ENCODE measurements at regions not wholly inside any gene's neighbourhood (a gene's known extent, or its start where the extent isn't known, plus 50 kb on each side); places are given as distances from the start of the nearest gene placed in this dataset.
"Not testable (repeated sequence)": the region's sequence is repeated elsewhere in the genome, so short reads cannot be mapped to it uniquely, and the experiment has no call there.

GRCh38 chr4:23106516-23106915 lies 413.8 kb downstream of the GBA3 start:
- Histone ChIP-seq H3K27me3 (ENCODE audit: insufficient read depth, low read length) (no peaks in the 10 kb centered on the region), H3K9ac (ENCODE audit: low read depth, low read length) (no peak overlapping the region), H3K36me3 (ENCODE audit: insufficient read depth, low read depth, low read length) (no peaks in the 10 kb centered on the region), H3K9me3 (ENCODE audit: insufficient read depth, low read depth, low read length) (no peaks in the 10 kb centered on the region), H3K4me1 (ENCODE audit: insufficient read depth, low read length) (no peaks in the 10 kb centered on the region), H3K27ac (ENCODE audit: low read length) (no peak overlapping the region), H3K4me3 (ENCODE audit: low read length) (no peak overlapping the region)

GRCh38 chr4:23105759-23106370 lies 413.1 kb downstream of the GBA3 start:
- H3K4me3 ChIP-seq (ENCODE audit: low read length), result no peak overlapping the region
- no peaks in the 10 kb centered on the region for H3K36me3 ChIP-seq (ENCODE audit: insufficient read depth, low read depth, low read length)
- H3K4me1 ChIP-seq (ENCODE audit: insufficient read depth, low read length), result no peaks in the 10 kb centered on the region
- no peaks in the 10 kb centered on the region for H3K27me3 ChIP-seq (ENCODE audit: insufficient read depth, low read length)
- no peaks in the 10 kb centered on the region for H3K9me3 ChIP-seq (ENCODE audit: insufficient read depth, low read depth, low read length)
- H3K9ac ChIP-seq (ENCODE audit: low read depth, low read length), result no peak overlapping the region
- H3K27ac ChIP-seq (ENCODE audit: low read length), result no peak overlapping the region

- no peak overlapping the region for H3K9ac ChIP-seq (ENCODE audit: low read depth, low read length)
- no peaks in the 10 kb centered on the region for H3K27me3 ChIP-seq (ENCODE audit: insufficient read depth, low read length)
- H3K4me1 ChIP-seq (ENCODE audit: insufficient read depth, low read length), result no peaks in the 10 kb centered on the region
- no peak overlapping the region for H3K4me3 ChIP-seq (ENCODE audit: low read length)
- peaks cover 14% of the 10 kb centered on the region for H3K9me3 ChIP-seq (ENCODE audit: insufficient read depth, low read depth, low read length)
- H3K36me3 ChIP-seq (ENCODE audit: insufficient read depth, low read depth, low read length), result no peaks in the 10 kb centered on the region
- no peak overlapping the region for H3K27ac ChIP-seq (ENCODE audit: low read length)
Observed at GRCh38 chr4:23097251-23097650, 404.5 kb downstream of the GBA3 start.

- Histone ChIP-seq H3K9ac (ENCODE audit: low read depth, low read length) (no peak overlapping the region), H3K27me3 (ENCODE audit: insufficient read depth, low read length) (no peaks in the 10 kb centered on the region), H3K9me3 (ENCODE audit: insufficient read depth, low read depth, low read length) (peaks cover 14% of the 10 kb centered on the region), H3K36me3 (ENCODE audit: insufficient read depth, low read depth, low read length) (no peaks in the 10 kb centered on the region), H3K27ac (ENCODE audit: low read length) (no peak overlapping the region), H3K4me3 (ENCODE audit: low read length) (no peak overlapping the region), H3K4me1 (ENCODE audit: insufficient read depth, low read length) (no peaks in the 10 kb centered on the region)
Observed at GRCh38 chr4:23091711-23092110, 399.0 kb downstream of the GBA3 start.

GRCh38 chr4:23085249-23085568 lies 392.5 kb downstream of the GBA3 start:
- H3K27me3 ChIP-seq (ENCODE audit: insufficient read depth, low read length), result no peaks in the 10 kb centered on the region
- no peak overlapping the region for H3K4me3 ChIP-seq (ENCODE audit: low read length)
- H3K9me3 ChIP-seq (ENCODE audit: insufficient read depth, low read depth, low read length), result peaks cover 22% of the 10 kb centered on the region; the same call in 1 of the 2 replicates
- H3K27ac ChIP-seq (ENCODE audit: low read length), result no peak overlapping the region
- no peaks in the 10 kb centered on the region; the same call in 1 of the 2 replicates for H3K4me1 ChIP-seq (ENCODE audit: insufficient read depth, low read length)
- no peaks in the 10 kb centered on the region for H3K36me3 ChIP-seq (ENCODE audit: insufficient read depth, low read depth, low read length)
- H3K9ac ChIP-seq (ENCODE audit: low read depth, low read length), result no peak overlapping the region

- Histone ChIP-seq H3K27ac (ENCODE audit: low read length) (no peak overlapping the region), H3K9ac (ENCODE audit: low read depth, low read length) (no peak overlapping the region), H3K4me1 (ENCODE audit: insufficient read depth, low read length) (no peaks in the 10 kb centered on the region; the same call in 1 of the 2 replicates), H3K27me3 (ENCODE audit: insufficient read depth, low read length) (no peaks in the 10 kb centered on the region), H3K36me3 (ENCODE audit: insufficient read depth, low read depth, low read length) (no peaks in the 10 kb centered on the region), H3K9me3 (ENCODE audit: insufficient read depth, low read depth, low read length) (peaks cover 27% of the 10 kb centered on the region; the same call in 1 of the 2 replicates), H3K4me3 (ENCODE audit: low read length) (no peak overlapping the region)
Observed at GRCh38 chr4:23084559-23085248, 392.0 kb downstream of the GBA3 start.

GRCh38 chr4:23083391-23083790 lies 390.7 kb downstream of the GBA3 start:
- Histone ChIP-seq H3K4me3 (ENCODE audit: low read length) (no peak overlapping the region), H3K9ac (ENCODE audit: low read depth, low read length) (no peak overlapping the region), H3K9me3 (ENCODE audit: insufficient read depth, low read depth, low read length) (peaks cover 40% of the 10 kb centered on the region), H3K4me1 (ENCODE audit: insufficient read depth, low read length) (no peaks in the 10 kb centered on the region; the same call in 1 of the 2 replicates), H3K36me3 (ENCODE audit: insufficient read depth, low read depth, low read length) (no peaks in the 10 kb centered on the region), H3K27me3 (ENCODE audit: insufficient read depth, low read length) (no peaks in the 10 kb centered on the region), H3K27ac (ENCODE audit: low read length) (no peak overlapping the region)

- not testable (repeated sequence) for H3K27me3 ChIP-seq (ENCODE audit: insufficient read depth, low read length); H3K4me3 ChIP-seq (ENCODE audit: low read length); H3K36me3 ChIP-seq (ENCODE audit: insufficient read depth, low read depth, low read length); H3K4me1 ChIP-seq (ENCODE audit: insufficient read depth, low read length); H3K9ac ChIP-seq (ENCODE audit: low read depth, low read length); H3K27ac ChIP-seq (ENCODE audit: low read length)
- peaks cover 43% of the 10 kb centered on the region for H3K9me3 ChIP-seq (ENCODE audit: insufficient read depth, low read depth, low read length)
Observed at GRCh38 chr4:23080171-23080570, 387.4 kb downstream of the GBA3 start.

- Histone ChIP-seq H3K27ac (ENCODE audit: low read length) (no peak overlapping the region), H3K4me3 (ENCODE audit: low read length) (no peak overlapping the region), H3K36me3 (ENCODE audit: insufficient read depth, low read depth, low read length) (no peaks in the 10 kb centered on the region), H3K9me3 (ENCODE audit: insufficient read depth, low read depth, low read length) (no peaks in the 10 kb centered on the region), H3K4me1 (ENCODE audit: insufficient read depth, low read length) (no peaks in the 10 kb centered on the region), H3K27me3 (ENCODE audit: insufficient read depth, low read length) (no peaks in the 10 kb centered on the region), H3K9ac (ENCODE audit: low read depth, low read length) (no peak overlapping the region)
Observed at GRCh38 chr4:23070848-23071570, 378.3 kb downstream of the GBA3 start.

GRCh38 chr4:23068756-23069155 lies 376.0 kb downstream of the GBA3 start:
- no peaks in the 10 kb centered on the region for H3K4me1 ChIP-seq (ENCODE audit: insufficient read depth, low read length)
- H3K27ac ChIP-seq (ENCODE audit: low read length), result no peak overlapping the region
- no peak overlapping the region for H3K9ac ChIP-seq (ENCODE audit: low read depth, low read length)
- no peaks in the 10 kb centered on the region for H3K27me3 ChIP-seq (ENCODE audit: insufficient read depth, low read length)
- H3K36me3 ChIP-seq (ENCODE audit: insufficient read depth, low read depth, low read length), result no peaks in the 10 kb centered on the region
- H3K9me3 ChIP-seq (ENCODE audit: insufficient read depth, low read depth, low read length), result no peaks in the 10 kb centered on the region
- H3K4me3 ChIP-seq (ENCODE audit: low read length), result no peak overlapping the region

- Histone ChIP-seq H3K36me3 (ENCODE audit: insufficient read depth, low read depth, low read length) (no peaks in the 10 kb centered on the region), H3K9ac (ENCODE audit: low read depth, low read length) (no peak overlapping the region), H3K27ac (ENCODE audit: low read length) (no peak overlapping the region), H3K4me3 (ENCODE audit: low read length) (no peak overlapping the region), H3K9me3 (ENCODE audit: insufficient read depth, low read depth, low read length) (no peaks in the 10 kb centered on the region), H3K27me3 (ENCODE audit: insufficient read depth, low read length) (no peaks in the 10 kb centered on the region), H3K4me1 (ENCODE audit: insufficient read depth, low read length) (no peaks in the 10 kb centered on the region)
Observed at GRCh38 chr4:23068287-23068686, 375.6 kb downstream of the GBA3 start.

GRCh38 chr4:23062188-23062587 lies 369.5 kb downstream of the GBA3 start:
- Histone ChIP-seq H3K36me3 (ENCODE audit: insufficient read depth, low read depth, low read length) (no peaks in the 10 kb centered on the region), H3K27me3 (ENCODE audit: insufficient read depth, low read length) (no peaks in the 10 kb centered on the region), H3K27ac (ENCODE audit: low read length) (no peak overlapping the region), H3K4me1 (ENCODE audit: insufficient read depth, low read length) (no peaks in the 10 kb centered on the region), H3K4me3 (ENCODE audit: low read length) (no peak overlapping the region), H3K9me3 (ENCODE audit: insufficient read depth, low read depth, low read length) (no peaks in the 10 kb centered on the region), H3K9ac (ENCODE audit: low read depth, low read length) (no peak overlapping the region)
